NB4 (cell line): ENCODE measurements at regions not wholly inside any gene's neighbourhood (a gene's known extent, or its start where the extent isn't known, plus 50 kb on each side); places are given as distances from the start of the nearest gene placed in this dataset.

Experiments used
- DNase-seq: peaks from one replicate; pipeline ENCODE4 v3.0.0; 2010; ENCODE audit warnings: low read depth
- H3K4me3 ChIP-seq: one replicate; pipeline ENCODE4 v1.5.1; 2011; ENCODE audit warnings: mild to moderate bottlenecking, low read depth, low read length, moderate library complexity
- MAX ChIP-seq: IDR thresholded peaks from 2 replicates; pipeline ENCODE4 v1.6.1; 2011; ENCODE audit warnings: low read depth, low read length
- MYC ChIP-seq: IDR thresholded peaks from 2 replicates; pipeline ENCODE4 v1.6.1; 2011; ENCODE audit warnings: low read depth, low read length
- POLR2A ChIP-seq: IDR thresholded peaks from 2 replicates; pipeline ENCODE4 v1.6.1; 2011; ENCODE audit warnings: mild to moderate bottlenecking; ENCODE audit not compliant: insufficient read length; ENCODE audit errors: extremely low read depth
- TF ChIP-seq, protein P1 (sequence below): IDR thresholded peaks from one replicate; pipeline ENCODE4 v1.5.1; 2012; ENCODE audit warnings: low read depth, low read length

- TF ChIP-seq MYC (no peak), MAX (no peak), POLR2A (no peak)
- TF ChIP-seq, protein P1, sequence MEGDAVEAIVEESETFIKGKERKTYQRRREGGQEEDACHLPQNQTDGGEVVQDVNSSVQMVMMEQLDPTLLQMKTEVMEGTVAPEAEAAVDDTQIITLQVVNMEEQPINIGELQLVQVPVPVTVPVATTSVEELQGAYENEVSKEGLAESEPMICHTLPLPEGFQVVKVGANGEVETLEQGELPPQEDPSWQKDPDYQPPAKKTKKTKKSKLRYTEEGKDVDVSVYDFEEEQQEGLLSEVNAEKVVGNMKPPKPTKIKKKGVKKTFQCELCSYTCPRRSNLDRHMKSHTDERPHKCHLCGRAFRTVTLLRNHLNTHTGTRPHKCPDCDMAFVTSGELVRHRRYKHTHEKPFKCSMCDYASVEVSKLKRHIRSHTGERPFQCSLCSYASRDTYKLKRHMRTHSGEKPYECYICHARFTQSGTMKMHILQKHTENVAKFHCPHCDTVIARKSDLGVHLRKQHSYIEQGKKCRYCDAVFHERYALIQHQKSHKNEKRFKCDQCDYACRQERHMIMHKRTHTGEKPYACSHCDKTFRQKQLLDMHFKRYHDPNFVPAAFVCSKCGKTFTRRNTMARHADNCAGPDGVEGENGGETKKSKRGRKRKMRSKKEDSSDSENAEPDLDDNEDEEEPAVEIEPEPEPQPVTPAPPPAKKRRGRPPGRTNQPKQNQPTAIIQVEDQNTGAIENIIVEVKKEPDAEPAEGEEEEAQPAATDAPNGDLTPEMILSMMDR = no peak
- H3K4me3 ChIP-seq = no peak overlapping the region
- DNase-seq = no peak
Observed at GRCh38 chr9:32331240-32331639, 53.2 kb upstream of the ACO1 start.

GRCh38 chr9:32334112-32334511, 50.3 kb upstream of the ACO1 start:
- no peak for TF ChIP-seq POLR2A
- TF ChIP-seq, protein P1 = no peak
- no peak for TF ChIP-seq MYC
- TF ChIP-seq MAX = no peak
- DNase-seq = no peak
- no peak overlapping the region for H3K4me3 ChIP-seq
